WTC11 (cell line): ENCODE measurements at regions not wholly inside any gene's neighbourhood (a gene's known extent, or its start where the extent isn't known, plus 50 kb on each side); places are given as distances from the start of the nearest gene placed in this dataset.

ENCODE experiments used
- ATAC-seq: fragments of 200-7000 bp; cut with Tn5 transposase; 2 replicates; pipeline ENCODE4 v1.10.0; 2021; ENCODE audit warnings: mild to moderate bottlenecking, moderate library complexity
- CTCF ChIA-PET: fragments of 300-600 bp; sonication (Branson Sonifier 250); formaldehyde crosslinking; loops from one replicate; lab custom pipeline; 2021; ENCODE audit warnings: antibody characterized with exemption; lab: Charles Lee
- POLR2A ChIA-PET: fragments of 350-600 bp; sonication (Branson Sonifier 250); formaldehyde crosslinking; loops from one replicate; lab custom pipeline; 2021; ENCODE audit warnings: antibody characterized with exemption; lab: Charles Lee
- DNase-seq: peaks from one replicate; pipeline ENCODE4 v3.0.0; 2021; ENCODE audit warnings: low spot score
- H3K27ac Mint-ChIP-seq: 2 replicates; pipeline ENCODE4 v1.8.0; 2021; ENCODE audit warnings: mixed read lengths
- H3K27me3 Mint-ChIP-seq: 2 replicates; pipeline ENCODE4 v1.8.0; 2021; ENCODE audit warnings: low read depth, mild to moderate bottlenecking, moderate library complexity, mixed read lengths
- H3K36me3 Mint-ChIP-seq: 2 replicates; pipeline ENCODE4 v1.8.0; 2021; ENCODE audit warnings: mixed read lengths
- H3K4me1 Mint-ChIP-seq: 2 replicates; pipeline ENCODE4 v1.8.0; 2022; ENCODE audit warnings: mixed read lengths
- H3K4me3 Mint-ChIP-seq: 2 replicates; pipeline ENCODE4 v1.8.0; 2021; ENCODE audit warnings: mild to moderate bottlenecking, moderate library complexity, mixed read lengths
- H3K9me3 Mint-ChIP-seq: 2 replicates; pipeline ENCODE4 v1.8.0; 2021; ENCODE audit warnings: mixed read lengths
- CDX4 ChIP-seq: fragments of 250-450 bp; sonication (Bioruptor Pico); IDR thresholded peaks from 2 replicates; pipeline ENCODE4 v1.9.0; 2021; ENCODE audit warnings: moderate library complexity, mild to moderate bottlenecking, inconsistent platforms, borderline replicate concordance
- CREB1 ChIP-seq: sonication (generic); formaldehyde crosslinking; IDR thresholded peaks from 2 replicates; pipeline ENCODE4 v1.8.0; 2023; ENCODE audit warnings: mild to moderate bottlenecking, missing genetic modification reagents
- E2F1 ChIP-seq: sonication (generic); formaldehyde crosslinking; IDR thresholded peaks from 2 replicates; pipeline ENCODE4 v1.8.0; 2022; ENCODE audit warnings: mild to moderate bottlenecking, missing genetic modification reagents
- ELF4 ChIP-seq: sonication (generic); formaldehyde crosslinking; IDR thresholded peaks from 2 replicates; pipeline ENCODE4 v1.8.1; 2022; ENCODE audit warnings: low read depth, mild to moderate bottlenecking, moderate library complexity, missing genetic modification reagents
- ESRRA ChIP-seq: sonication (generic); formaldehyde crosslinking; IDR thresholded peaks from 2 replicates; pipeline ENCODE4 v1.8.1; 2022; ENCODE audit warnings: mild to moderate bottlenecking, missing genetic modification reagents, borderline replicate concordance
- IRF1 ChIP-seq: sonication (generic); formaldehyde crosslinking; IDR thresholded peaks from 2 replicates; pipeline ENCODE4 v1.8.0; 2023; ENCODE audit warnings: missing genetic modification reagents
- IRF2 ChIP-seq: sonication (generic); formaldehyde crosslinking; IDR thresholded peaks from 2 replicates; pipeline ENCODE4 v1.8.0; 2022; ENCODE audit warnings: low read depth, missing genetic modification reagents, borderline replicate concordance
- JUN ChIP-seq: sonication (generic); formaldehyde crosslinking; IDR thresholded peaks from 2 replicates; pipeline ENCODE4 v1.8.0; 2023; ENCODE audit warnings: mild to moderate bottlenecking, missing genetic modification reagents
- NFYB ChIP-seq: sonication (generic); formaldehyde crosslinking; conservative IDR thresholded peaks from 2 replicates; pipeline ENCODE4 v1.8.0; 2022; ENCODE audit warnings: low read depth, missing genetic modification reagents
- NR2C2 ChIP-seq: sonication (generic); formaldehyde crosslinking; IDR thresholded peaks from 2 replicates; pipeline ENCODE4 v1.8.0; 2022; ENCODE audit warnings: mild to moderate bottlenecking, missing genetic modification reagents
- PRRX2 ChIP-seq: fragments of 250-450 bp; sonication (Bioruptor Pico); IDR thresholded peaks from 2 replicates; pipeline ENCODE4 v1.8.0; 2021; ENCODE audit warnings: mild to moderate bottlenecking
- TEAD4 ChIP-seq: sonication (generic); formaldehyde crosslinking; IDR thresholded peaks from 2 replicates; pipeline ENCODE4 v1.8.0; 2022; ENCODE audit warnings: mild to moderate bottlenecking, missing genetic modification reagents
- ZNF396 ChIP-seq: fragments of 250-450 bp; sonication (Bioruptor Pico); IDR thresholded peaks from 2 replicates; pipeline ENCODE4 v1.8.0; 2021; ENCODE audit warnings: mild to moderate bottlenecking, moderate library complexity, borderline replicate concordance
- TF ChIP-seq, protein P1 (sequence below): sonication (generic); formaldehyde crosslinking; IDR thresholded peaks from 2 replicates; pipeline ENCODE4 v1.8.1; 2022; ENCODE audit warnings: low read depth, mild to moderate bottlenecking, moderate library complexity, missing genetic modification reagents, borderline replicate concordance
- TF ChIP-seq, protein P2 (sequence below): sonication (generic); formaldehyde crosslinking; IDR thresholded peaks from 2 replicates; pipeline ENCODE4 v1.8.1; 2023; ENCODE audit warnings: mild to moderate bottlenecking, missing genetic modification reagents, moderate library complexity
- TF ChIP-seq, protein P3 (sequence below): sonication (generic); formaldehyde crosslinking; conservative IDR thresholded peaks from 2 replicates; pipeline ENCODE4 v1.8.1; 2023; ENCODE audit warnings: mild to moderate bottlenecking, low read depth, missing genetic modification reagents, moderate library complexity
- TF ChIP-seq, protein P4 (sequence below): fragments of 250-450 bp; sonication (Bioruptor Pico); conservative IDR thresholded peaks from 2 replicates; pipeline ENCODE4 v1.9.0; 2021; ENCODE audit warnings: mild to moderate bottlenecking

DNA sequence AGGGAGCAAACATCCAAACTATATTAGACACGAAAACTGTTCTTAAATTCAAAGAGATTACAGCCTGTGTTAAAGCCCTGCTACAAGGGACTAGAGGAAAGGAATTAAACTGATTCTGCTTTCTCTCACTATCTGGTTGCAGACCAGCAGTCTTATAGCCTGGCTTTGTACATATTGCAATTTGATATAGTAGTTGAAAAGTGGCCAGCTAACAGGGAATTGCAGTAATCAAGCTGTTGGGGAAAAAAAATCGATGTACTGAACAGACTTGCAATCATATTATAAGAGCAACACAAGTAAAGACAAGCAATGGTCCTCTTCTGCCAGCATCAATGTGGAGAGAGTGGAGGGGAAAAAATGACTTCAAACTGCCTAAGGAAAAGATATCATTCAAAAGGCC, 364.4 kb upstream of the EPHA5 start:
- Mint-ChIP-seq H3K4me3 (no peak overlapping the region), H3K4me1 (peaks cover 10% of the 10 kb centered on the region), H3K9me3 (peaks cover 4% of the 10 kb centered on the region), H3K27me3 (no peaks in the 10 kb centered on the region), H3K27ac (peak overlapping the region; percentile 69; the same call in 1 of the 2 replicates)
- ATAC-seq (no peak), DNase-seq (no peak)
- CTCF ChIA-PET, result no interaction called here
- TF ChIP-seq CDX4 (CRISPR knock-in tag) (no peak), NFYB (CRISPR knock-in tag) (no peak), CREB1 (CRISPR knock-in tag) (no peak), TEAD4 (no peak), ZNF396 (CRISPR knock-in tag) (no peak), ESRRA (CRISPR knock-in tag) (no peak), PRRX2 (CRISPR knock-in tag) (no peak), IRF1 (CRISPR knock-in tag) (no peak), E2F1 (CRISPR knock-in tag) (no peak), NR2C2 (CRISPR knock-in tag) (no peak)
- TF ChIP-seq, protein P1, sequence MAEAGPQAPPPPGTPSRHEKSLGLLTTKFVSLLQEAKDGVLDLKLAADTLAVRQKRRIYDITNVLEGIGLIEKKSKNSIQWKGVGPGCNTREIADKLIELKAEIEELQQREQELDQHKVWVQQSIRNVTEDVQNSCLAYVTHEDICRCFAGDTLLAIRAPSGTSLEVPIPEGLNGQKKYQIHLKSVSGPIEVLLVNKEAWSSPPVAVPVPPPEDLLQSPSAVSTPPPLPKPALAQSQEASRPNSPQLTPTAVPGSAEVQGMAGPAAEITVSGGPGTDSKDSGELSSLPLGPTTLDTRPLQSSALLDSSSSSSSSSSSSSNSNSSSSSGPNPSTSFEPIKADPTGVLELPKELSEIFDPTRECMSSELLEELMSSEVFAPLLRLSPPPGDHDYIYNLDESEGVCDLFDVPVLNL, result no peak
- TF ChIP-seq, protein P2, sequence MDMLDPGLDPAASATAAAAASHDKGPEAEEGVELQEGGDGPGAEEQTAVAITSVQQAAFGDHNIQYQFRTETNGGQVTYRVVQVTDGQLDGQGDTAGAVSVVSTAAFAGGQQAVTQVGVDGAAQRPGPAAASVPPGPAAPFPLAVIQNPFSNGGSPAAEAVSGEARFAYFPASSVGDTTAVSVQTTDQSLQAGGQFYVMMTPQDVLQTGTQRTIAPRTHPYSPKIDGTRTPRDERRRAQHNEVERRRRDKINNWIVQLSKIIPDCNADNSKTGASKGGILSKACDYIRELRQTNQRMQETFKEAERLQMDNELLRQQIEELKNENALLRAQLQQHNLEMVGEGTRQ (CRISPR knock-in tag), result no peak
- TF ChIP-seq, protein P3, sequence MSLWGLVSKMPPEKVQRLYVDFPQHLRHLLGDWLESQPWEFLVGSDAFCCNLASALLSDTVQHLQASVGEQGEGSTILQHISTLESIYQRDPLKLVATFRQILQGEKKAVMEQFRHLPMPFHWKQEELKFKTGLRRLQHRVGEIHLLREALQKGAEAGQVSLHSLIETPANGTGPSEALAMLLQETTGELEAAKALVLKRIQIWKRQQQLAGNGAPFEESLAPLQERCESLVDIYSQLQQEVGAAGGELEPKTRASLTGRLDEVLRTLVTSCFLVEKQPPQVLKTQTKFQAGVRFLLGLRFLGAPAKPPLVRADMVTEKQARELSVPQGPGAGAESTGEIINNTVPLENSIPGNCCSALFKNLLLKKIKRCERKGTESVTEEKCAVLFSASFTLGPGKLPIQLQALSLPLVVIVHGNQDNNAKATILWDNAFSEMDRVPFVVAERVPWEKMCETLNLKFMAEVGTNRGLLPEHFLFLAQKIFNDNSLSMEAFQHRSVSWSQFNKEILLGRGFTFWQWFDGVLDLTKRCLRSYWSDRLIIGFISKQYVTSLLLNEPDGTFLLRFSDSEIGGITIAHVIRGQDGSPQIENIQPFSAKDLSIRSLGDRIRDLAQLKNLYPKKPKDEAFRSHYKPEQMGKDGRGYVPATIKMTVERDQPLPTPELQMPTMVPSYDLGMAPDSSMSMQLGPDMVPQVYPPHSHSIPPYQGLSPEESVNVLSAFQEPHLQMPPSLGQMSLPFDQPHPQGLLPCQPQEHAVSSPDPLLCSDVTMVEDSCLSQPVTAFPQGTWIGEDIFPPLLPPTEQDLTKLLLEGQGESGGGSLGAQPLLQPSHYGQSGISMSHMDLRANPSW (CRISPR knock-in tag), result no peak
- TF ChIP-seq, all 79 proteins: peak for 0
- POLR2A ChIA-PET, result no interaction called here
- H3K36me3 Mint-ChIP-seq, result 0 out of 2 replicates have a peak, but pooled peaks cover 3% of the 10 kb centered on the region

- Mint-ChIP-seq H3K4me3 (no peak overlapping the region), H3K9me3 (peaks cover 4% of the 10 kb centered on the region), H3K36me3 (0 out of 2 replicates have a peak, but pooled peaks cover 3% of the 10 kb centered on the region), H3K27me3 (no peaks in the 10 kb centered on the region), H3K27ac (peak overlapping the region; percentile 69; the same call in 1 of the 2 replicates), H3K4me1 (peaks cover 10% of the 10 kb centered on the region)
- ChIA-PET CTCF (no interaction called here), POLR2A (no interaction called here)
- DNase-seq, result no peak
- peak; percentile 53; the same call in 1 of the 2 replicates for ATAC-seq
- no peak for TF ChIP-seq IRF2 (CRISPR knock-in tag)
- TF ChIP-seq JUN, result no peak
- TF ChIP-seq, protein P2 (CRISPR knock-in tag), result peak; percentile 39; the same call in 1 of the 2 replicates
- TF ChIP-seq, protein P4, sequence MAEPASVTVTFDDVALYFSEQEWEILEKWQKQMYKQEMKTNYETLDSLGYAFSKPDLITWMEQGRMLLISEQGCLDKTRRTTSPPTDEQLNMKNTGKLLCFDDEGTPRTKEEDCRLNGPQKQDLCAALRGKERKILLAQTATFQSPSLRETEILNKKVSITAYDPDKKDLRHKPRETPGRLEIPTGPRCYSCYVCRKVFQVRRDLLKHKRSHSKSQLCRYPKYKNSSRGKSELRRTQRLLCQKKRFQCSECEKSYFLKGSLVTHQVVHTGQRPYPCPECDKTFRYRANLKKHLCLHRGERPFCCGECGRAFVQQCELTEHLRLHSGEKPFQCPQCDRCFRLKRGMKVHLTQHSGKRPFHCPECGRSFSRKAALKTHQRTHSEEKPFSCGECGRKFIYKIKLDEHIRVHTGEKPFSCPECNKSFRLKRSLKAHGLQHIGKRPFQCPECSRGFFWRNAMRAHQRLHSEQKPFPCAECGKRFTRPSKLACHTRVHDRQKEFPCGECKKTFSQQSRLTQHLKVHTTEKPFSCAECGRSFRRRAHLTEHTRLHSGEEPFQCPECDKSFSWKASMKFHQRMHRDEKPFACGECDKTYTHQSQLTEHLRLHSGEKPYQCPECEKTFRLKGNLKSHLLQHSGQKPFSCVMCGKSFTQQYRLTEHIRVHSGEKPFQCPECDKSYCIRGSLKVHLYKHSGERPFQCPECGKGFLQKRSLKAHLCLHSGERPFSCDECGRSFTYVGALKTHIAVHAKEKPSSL, result no peak
- no peak for TF ChIP-seq ELF4 (CRISPR knock-in tag)
Measured at GRCh38 chr4:66034262-66034661, 364.0 kb upstream of the EPHA5 start.
